ENCODE measurements at regions not wholly inside any gene's neighbourhood (a gene's known extent, or its start where the extent isn't known, plus 50 kb on each side); places are given as distances from the start of the nearest gene placed in this dataset.
"Not testable (repeated sequence)": the region's sequence is repeated elsewhere in the genome, so short reads cannot be mapped to it uniquely, and the experiment has no call there.

DNA sequence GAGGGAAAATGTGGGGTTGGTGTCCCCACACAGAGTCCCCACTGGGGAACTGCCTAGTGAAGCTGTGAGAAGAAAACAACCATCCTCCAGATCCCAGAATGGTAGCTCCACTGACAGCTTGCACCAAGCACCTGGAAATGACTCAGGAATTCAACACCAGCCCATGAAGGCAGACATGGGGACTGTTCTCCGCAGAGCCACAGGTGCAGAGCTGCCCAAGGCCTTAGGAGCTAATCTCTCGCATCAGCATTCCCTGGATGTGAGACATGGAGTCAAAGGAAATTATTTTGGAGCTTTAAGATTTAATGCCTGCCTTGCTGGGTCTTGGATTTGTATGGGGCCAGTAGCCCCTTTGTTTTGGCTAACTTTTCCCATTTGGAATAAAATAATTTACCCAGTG, 367.9 kb downstream of the FAM133A start:
- DNase-seq = no peak

GRCh38 chrX:94045724-94046123, 371.7 kb downstream of the FAM133A start:
- no peak for DNase-seq

GRCh38 chrX:94051926-94052325, 377.9 kb downstream of the FAM133A start:
- DNase-seq = no peak

DNA sequence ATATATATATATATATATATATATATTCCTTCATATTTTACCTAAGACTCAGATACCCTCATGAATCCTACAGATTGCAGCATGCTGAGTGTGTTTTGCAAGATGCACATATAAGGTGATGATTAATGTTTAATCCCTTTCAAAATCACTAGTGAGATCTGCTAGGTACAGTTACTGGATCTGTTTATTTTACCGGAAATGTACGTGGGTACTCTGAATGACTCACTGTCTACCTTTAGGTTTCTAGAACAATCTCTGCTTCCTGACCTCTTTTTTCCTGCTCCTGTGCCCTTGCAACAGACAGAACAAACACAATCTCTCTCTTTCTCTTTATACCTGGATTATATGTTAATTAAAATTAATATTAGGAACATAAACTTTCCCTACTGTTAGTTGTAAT, 379.6 kb downstream of the FAM133A start:
- no peak for DNase-seq

- no peak for DNase-seq
These were observed 383.4 kb downstream of the FAM133A start for GRCh38 chrX:94057385-94057784.

DNA sequence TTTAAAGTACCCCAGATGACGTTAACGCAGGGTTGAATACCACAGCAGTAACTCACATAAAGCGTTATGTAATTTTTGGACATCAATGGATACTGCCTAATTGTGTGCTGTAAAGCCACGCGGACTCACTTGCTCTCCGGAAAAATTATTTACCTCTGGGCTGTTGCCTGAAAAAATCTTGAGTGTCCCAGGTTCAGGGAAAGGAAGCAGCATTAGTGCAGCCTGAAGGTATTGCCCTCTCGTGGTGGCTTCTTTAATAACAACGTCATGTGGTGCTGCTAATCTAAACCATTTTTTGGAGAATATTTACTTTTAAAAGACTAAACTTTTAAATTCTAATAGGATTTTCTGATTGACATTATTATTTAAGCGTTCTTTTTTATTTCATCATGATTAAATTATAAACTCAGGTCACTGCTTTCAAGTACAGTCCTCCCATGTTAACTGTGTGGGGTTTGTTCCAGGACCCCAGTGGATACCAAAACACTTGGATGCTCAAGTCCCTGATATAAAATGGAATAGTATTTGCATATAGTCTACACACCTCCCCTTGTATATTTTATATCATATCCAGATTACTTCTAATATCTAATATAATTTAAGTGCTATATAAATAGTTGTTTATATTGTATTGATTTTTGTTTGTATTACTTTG, 384.8 kb downstream of the FAM133A start:
- no peak for DNase-seq

- DNase-seq = no peak
These were observed 391.1 kb downstream of the FAM133A start for GRCh38 chrX:94065091-94065490.

GRCh38 chrX:94089149-94089548, 415.1 kb downstream of the FAM133A start:
- no peak for DNase-seq

DNA sequence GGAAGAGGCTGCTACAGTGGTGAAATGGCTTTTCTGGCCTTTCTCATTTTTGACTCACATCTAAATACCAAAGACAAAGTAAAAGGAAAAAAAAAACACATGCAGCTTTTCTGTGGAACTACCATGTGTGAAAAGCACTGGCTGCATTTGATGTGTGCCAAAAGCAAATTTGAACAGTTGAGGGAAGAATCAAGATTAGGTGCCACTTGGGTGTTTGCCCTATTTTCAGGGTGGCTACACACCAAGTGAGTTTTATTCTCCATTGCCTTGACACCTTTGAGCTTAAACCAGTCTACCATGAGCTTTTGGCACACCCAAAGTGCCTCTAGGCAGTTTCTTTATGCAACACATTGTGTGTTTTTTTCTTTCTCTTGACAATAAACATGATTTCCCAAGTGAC, 423.9 kb downstream of the FAM133A start:
- DNase-seq = no peak

DNA sequence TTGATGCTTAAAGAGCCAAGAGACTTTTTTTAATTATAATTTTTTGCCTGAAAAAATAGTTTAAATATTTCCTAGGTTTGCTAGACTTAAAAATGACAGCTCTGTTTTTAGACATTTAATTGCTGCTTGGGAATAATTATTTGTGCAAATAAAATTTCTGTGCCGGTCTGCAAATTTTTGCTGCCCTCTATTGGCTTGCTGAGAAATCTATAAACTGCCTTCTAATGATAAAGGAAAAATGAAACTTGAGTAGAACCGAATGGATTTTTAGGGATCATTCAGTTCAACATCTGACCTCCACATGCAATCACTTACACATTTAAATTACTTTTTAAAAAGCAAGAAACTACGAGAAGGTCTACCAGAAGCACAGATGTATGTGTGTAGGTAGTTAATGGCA, 434.0 kb downstream of the FAM133A start:
- DNase-seq = no peak

- no peak for DNase-seq
These were observed 440.4 kb downstream of the FAM133A start for GRCh38 chrX:94114362-94114761.

GRCh38 chrX:94121799-94122198, 447.8 kb downstream of the FAM133A start:
- DNase-seq = no peak

- no peak for DNase-seq
These were observed 449.1 kb downstream of the FAM133A start for GRCh38 chrX:94123062-94123461.

GRCh38 chrX:94162971-94163370, 489.0 kb downstream of the FAM133A start:
- DNase-seq = no peak

- no peak for DNase-seq
These were observed 504.3 kb downstream of the FAM133A start for GRCh38 chrX:94178145-94178788.

- no peak for DNase-seq
These were observed 530.5 kb downstream of the FAM133A start for GRCh38 chrX:94204524-94204923.

DNA sequence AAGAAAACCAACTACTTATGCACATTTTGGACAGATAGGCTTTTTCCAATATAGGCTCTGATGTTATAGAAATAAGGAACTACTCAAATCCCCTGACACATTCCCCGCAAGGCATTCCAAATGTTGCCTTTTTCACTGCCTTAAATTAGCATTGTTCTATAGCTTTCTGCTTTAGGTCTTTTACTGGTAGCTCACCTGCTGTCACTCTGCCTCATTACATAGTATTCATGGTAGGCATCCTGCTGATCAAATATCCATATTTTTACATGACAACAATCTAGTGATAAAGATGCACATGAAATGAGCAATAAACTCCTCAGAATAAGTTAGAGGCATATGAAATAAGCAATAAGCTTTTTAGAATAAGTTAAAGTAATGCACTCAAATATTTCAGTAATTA, 542.7 kb downstream of the FAM133A start:
- no peak for DNase-seq

DNA sequence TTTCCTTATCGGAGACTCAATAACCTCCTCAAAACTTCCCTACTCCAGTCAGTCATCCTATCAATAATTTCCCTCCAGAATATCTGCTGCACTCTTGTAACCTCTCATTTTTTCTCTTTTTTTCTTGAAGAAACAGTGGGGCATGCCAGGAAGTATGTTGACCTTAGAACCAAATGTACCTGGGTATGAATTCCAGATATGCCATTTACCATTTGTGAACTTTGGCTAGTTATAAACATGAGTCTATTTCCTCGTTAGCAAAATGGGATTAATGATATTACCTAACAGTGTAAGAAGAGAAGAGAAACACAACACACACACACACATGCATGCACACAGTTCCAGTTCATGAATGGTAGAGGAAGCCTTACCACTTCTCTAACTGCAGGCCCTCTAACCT, 578.2 kb downstream of the FAM133A start:
- DNase-seq = no peak

GRCh38 chrX:94256396-94256795, 582.4 kb downstream of the FAM133A start:
- no peak for DNase-seq

DNA sequence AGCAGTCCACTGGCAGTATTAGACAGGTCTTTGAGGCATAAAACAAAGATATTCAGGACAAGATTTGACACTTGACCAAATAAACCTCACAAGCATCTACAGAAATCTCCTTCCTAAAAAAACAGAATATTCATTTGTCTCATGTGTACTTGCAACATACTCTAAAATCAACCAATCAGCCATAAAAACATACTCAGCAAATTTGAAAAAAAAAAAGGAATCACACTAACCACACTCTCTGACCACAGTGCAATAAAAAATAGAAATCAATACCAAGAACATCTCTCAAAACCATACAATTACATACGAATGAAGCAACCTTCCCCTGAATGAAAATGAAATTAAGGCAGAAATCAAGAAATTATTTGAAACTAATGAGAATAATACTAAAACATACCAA, 591.3 kb downstream of the FAM133A start:
- DNase-seq = no peak

DNA sequence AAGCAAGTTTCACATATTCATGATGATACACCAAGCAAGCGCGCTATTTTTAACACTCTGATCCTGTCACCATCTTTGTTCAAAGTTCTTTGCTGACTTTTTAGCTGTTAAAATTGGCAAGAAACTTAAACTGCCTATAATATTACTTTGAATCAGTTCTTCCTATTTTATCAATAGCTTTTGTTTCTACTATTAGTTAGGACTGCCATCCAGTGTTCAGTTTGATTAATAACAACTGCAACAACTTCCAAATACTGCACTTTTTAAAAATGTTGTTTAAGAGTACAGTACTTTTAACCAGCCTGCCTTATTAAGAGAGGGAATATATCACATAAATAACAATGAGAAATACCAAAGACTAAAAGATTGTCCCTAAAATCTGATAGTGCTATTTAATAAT, 614.3 kb downstream of the FAM133A start:
- no peak for DNase-seq

- no peak for DNase-seq
These were observed 615.0 kb downstream of the FAM133A start for GRCh38 chrX:94288972-94289371.

DNA sequence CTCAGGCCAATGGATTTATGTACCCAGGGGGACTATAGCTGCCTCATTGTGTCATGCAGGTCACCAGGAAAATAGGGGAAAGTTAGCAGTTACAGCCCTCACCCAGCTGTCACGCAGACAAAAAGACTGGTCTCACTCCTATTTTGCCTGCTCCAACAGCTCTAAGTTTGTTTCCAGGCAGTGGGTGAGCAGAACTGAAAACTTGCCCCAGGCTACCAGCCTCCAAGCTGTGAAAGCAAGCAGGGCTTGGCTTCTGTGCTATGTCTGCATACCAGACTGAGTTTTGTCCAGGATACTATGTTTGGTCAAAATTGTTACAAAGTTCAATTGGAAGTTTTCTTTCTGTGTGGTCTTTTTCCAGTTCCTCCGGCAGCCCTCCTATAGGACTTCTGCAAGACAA, 628.4 kb downstream of the FAM133A start:
- no peak for DNase-seq

GRCh38 chrX:94329182-94329581, 655.2 kb downstream of the FAM133A start:
- no peak for DNase-seq

GRCh38 chrX:94341730-94342129, 667.7 kb downstream of the FAM133A start:
- not testable (repeated sequence) for DNase-seq

Data from NCI-H1417 treated with DMSO at 0.1 percent for 48 hours (cell line).